ENCODE measurements at regions not wholly inside any gene's neighbourhood (a gene's known extent, or its start where the extent isn't known, plus 50 kb on each side); places are given as distances from the start of the nearest gene placed in this dataset.

DNA sequence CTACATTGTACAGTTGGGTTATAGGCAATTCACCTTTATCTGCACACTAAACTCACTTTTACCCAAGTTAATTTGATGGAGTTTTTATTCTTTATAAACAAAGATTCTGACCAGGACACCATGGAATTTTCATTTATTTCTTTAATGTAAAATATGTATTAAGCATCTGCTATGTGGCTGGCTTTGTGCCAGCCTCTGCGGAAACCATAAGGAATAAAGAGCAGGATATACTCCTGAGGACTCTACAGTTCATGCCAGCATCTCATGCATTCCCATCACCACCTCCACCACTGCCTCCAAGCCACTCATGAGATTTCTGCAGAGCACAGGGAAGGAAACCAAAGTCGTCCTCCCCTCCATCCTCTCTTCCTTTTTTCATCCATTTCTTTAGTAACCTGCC, 100.0 kb upstream of the DBX1 start (continued):
- TF ChIP-seq, protein P1, sequence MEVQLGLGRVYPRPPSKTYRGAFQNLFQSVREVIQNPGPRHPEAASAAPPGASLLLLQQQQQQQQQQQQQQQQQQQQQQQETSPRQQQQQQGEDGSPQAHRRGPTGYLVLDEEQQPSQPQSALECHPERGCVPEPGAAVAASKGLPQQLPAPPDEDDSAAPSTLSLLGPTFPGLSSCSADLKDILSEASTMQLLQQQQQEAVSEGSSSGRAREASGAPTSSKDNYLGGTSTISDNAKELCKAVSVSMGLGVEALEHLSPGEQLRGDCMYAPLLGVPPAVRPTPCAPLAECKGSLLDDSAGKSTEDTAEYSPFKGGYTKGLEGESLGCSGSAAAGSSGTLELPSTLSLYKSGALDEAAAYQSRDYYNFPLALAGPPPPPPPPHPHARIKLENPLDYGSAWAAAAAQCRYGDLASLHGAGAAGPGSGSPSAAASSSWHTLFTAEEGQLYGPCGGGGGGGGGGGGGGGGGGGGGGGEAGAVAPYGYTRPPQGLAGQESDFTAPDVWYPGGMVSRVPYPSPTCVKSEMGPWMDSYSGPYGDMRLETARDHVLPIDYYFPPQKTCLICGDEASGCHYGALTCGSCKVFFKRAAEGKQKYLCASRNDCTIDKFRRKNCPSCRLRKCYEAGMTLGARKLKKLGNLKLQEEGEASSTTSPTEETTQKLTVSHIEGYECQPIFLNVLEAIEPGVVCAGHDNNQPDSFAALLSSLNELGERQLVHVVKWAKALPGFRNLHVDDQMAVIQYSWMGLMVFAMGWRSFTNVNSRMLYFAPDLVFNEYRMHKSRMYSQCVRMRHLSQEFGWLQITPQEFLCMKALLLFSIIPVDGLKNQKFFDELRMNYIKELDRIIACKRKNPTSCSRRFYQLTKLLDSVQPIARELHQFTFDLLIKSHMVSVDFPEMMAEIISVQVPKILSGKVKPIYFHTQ (CRISPR knock-in tag; IDR thresholded peaks at IDR 0.05) = no peak
- no peak for TF ChIP-seq ZBTB21 (CRISPR knock-in tag; IDR thresholded peaks at IDR 0.05; ENCODE audit: borderline replicate concordance)

DNA sequence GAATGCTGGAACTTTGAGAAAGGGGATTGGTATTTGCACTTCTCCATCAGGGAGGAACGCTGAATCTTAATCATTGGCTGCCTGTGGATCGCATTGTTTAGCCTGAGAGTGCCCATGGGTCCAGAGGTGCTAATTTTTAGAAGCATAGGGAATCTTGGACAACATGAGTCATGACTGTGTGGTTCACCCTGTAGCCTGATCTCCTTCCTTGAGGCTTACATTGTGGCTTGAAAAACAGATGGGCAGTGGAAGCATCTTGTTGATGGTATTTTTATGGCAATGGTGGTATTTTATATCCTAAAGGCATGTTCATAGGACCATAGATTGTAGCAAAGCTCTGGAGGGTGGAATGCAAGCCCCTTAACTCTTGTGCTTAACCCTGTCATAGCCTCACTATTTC, 99.2 kb upstream of the DBX1 start:
- Mint-ChIP-seq H3K4me3 (no peak overlapping the region), H3K27ac (no peak overlapping the region), H3K27me3 (ENCODE audit: low read depth) (no peaks in the 10 kb centered on the region), H3K36me3 (no peaks in the 10 kb centered on the region), H3K4me1 (no peaks in the 10 kb centered on the region), H3K9me3 (no peaks in the 10 kb centered on the region)
- no peak for ATAC-seq
- POLR2A ChIA-PET = interaction anchor here (0.7 kb wide), 1 partner anchor 96 kb away, joined by 3 read pairs; no protein-coding TSS in a partner anchor
- no peak for DNase-seq (ENCODE audit: low spot score)
- CTCF ChIA-PET = no interaction called here
- TF ChIP-seq TCF7 (CRISPR knock-in tag; IDR thresholded peaks at IDR 0.05; ENCODE audit: low read depth) = no peak
- TF ChIP-seq, protein P2, sequence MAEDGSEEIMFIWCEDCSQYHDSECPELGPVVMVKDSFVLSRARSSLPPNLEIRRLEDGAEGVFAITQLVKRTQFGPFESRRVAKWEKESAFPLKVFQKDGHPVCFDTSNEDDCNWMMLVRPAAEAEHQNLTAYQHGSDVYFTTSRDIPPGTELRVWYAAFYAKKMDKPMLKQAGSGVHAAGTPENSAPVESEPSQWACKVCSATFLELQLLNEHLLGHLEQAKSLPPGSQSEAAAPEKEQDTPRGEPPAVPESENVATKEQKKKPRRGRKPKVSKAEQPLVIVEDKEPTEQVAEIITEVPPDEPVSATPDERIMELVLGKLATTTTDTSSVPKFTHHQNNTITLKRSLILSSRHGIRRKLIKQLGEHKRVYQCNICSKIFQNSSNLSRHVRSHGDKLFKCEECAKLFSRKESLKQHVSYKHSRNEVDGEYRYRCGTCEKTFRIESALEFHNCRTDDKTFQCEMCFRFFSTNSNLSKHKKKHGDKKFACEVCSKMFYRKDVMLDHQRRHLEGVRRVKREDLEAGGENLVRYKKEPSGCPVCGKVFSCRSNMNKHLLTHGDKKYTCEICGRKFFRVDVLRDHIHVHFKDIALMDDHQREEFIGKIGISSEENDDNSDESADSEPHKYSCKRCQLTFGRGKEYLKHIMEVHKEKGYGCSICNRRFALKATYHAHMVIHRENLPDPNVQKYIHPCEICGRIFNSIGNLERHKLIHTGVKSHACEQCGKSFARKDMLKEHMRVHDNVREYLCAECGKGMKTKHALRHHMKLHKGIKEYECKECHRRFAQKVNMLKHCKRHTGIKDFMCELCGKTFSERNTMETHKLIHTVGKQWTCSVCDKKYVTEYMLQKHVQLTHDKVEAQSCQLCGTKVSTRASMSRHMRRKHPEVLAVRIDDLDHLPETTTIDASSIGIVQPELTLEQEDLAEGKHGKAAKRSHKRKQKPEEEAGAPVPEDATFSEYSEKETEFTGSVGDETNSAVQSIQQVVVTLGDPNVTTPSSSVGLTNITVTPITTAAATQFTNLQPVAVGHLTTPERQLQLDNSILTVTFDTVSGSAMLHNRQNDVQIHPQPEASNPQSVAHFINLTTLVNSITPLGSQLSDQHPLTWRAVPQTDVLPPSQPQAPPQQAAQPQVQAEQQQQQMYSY (CRISPR knock-in tag; IDR thresholded peaks at IDR 0.05) = no peak
- no peak for TF ChIP-seq NFYB (CRISPR knock-in tag; conservative IDR thresholded peaks at IDR 0.05; ENCODE audit: low read depth)
- TF ChIP-seq ZNF317 (CRISPR knock-in tag; IDR thresholded peaks at IDR 0.05; ENCODE audit: borderline replicate concordance, low read depth) = no peak
- TF ChIP-seq NFE2L1 (CRISPR knock-in tag; IDR thresholded peaks at IDR 0.05) = no peak
- TF ChIP-seq, protein P3, sequence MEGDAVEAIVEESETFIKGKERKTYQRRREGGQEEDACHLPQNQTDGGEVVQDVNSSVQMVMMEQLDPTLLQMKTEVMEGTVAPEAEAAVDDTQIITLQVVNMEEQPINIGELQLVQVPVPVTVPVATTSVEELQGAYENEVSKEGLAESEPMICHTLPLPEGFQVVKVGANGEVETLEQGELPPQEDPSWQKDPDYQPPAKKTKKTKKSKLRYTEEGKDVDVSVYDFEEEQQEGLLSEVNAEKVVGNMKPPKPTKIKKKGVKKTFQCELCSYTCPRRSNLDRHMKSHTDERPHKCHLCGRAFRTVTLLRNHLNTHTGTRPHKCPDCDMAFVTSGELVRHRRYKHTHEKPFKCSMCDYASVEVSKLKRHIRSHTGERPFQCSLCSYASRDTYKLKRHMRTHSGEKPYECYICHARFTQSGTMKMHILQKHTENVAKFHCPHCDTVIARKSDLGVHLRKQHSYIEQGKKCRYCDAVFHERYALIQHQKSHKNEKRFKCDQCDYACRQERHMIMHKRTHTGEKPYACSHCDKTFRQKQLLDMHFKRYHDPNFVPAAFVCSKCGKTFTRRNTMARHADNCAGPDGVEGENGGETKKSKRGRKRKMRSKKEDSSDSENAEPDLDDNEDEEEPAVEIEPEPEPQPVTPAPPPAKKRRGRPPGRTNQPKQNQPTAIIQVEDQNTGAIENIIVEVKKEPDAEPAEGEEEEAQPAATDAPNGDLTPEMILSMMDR (IDR thresholded peaks at IDR 0.05) = no peak
- TF ChIP-seq, protein P4, sequence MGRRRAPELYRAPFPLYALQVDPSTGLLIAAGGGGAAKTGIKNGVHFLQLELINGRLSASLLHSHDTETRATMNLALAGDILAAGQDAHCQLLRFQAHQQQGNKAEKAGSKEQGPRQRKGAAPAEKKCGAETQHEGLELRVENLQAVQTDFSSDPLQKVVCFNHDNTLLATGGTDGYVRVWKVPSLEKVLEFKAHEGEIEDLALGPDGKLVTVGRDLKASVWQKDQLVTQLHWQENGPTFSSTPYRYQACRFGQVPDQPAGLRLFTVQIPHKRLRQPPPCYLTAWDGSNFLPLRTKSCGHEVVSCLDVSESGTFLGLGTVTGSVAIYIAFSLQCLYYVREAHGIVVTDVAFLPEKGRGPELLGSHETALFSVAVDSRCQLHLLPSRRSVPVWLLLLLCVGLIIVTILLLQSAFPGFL (CRISPR knock-in tag; IDR thresholded peaks at IDR 0.05; ENCODE audit: borderline replicate concordance) = no peak
- TF ChIP-seq, protein P5, sequence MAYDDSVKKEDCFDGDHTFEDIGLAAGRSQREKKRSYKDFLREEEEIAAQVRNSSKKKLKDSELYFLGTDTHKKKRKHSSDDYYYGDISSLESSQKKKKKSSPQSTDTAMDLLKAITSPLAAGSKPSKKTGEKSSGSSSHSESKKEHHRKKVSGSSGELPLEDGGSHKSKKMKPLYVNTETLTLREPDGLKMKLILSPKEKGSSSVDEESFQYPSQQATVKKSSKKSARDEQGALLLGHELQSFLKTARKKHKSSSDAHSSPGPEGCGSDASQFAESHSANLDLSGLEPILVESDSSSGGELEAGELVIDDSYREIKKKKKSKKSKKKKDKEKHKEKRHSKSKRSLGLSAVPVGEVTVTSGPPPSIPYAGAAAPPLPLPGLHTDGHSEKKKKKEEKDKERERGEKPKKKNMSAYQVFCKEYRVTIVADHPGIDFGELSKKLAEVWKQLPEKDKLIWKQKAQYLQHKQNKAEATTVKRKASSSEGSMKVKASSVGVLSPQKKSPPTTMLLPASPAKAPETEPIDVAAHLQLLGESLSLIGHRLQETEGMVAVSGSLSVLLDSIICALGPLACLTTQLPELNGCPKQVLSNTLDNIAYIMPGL (CRISPR knock-in tag; IDR thresholded peaks at IDR 0.05) = no peak
- TF ChIP-seq, protein P6, sequence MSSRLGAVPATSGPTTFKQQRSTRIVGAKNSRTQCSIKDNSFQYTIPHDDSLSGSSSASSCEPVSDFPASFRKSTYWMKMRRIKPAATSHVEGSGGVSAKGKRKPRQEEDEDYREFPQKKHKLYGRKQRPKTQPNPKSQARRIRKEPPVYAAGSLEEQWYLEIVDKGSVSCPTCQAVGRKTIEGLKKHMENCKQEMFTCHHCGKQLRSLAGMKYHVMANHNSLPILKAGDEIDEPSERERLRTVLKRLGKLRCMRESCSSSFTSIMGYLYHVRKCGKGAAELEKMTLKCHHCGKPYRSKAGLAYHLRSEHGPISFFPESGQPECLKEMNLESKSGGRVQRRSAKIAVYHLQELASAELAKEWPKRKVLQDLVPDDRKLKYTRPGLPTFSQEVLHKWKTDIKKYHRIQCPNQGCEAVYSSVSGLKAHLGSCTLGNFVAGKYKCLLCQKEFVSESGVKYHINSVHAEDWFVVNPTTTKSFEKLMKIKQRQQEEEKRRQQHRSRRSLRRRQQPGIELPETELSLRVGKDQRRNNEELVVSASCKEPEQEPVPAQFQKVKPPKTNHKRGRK (CRISPR knock-in tag; IDR thresholded peaks at IDR 0.05; ENCODE audit: borderline replicate concordance) = no peak
- no peak for TF ChIP-seq TEAD4 (CRISPR knock-in tag; IDR thresholded peaks at IDR 0.05)
- TF ChIP-seq, protein P7, sequence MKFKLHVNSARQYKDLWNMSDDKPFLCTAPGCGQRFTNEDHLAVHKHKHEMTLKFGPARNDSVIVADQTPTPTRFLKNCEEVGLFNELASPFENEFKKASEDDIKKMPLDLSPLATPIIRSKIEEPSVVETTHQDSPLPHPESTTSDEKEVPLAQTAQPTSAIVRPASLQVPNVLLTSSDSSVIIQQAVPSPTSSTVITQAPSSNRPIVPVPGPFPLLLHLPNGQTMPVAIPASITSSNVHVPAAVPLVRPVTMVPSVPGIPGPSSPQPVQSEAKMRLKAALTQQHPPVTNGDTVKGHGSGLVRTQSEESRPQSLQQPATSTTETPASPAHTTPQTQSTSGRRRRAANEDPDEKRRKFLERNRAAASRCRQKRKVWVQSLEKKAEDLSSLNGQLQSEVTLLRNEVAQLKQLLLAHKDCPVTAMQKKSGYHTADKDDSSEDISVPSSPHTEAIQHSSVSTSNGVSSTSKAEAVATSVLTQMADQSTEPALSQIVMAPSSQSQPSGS (CRISPR knock-in tag; IDR thresholded peaks at IDR 0.05; ENCODE audit: borderline replicate concordance, low read depth) = no peak
- TF ChIP-seq, protein P8, sequence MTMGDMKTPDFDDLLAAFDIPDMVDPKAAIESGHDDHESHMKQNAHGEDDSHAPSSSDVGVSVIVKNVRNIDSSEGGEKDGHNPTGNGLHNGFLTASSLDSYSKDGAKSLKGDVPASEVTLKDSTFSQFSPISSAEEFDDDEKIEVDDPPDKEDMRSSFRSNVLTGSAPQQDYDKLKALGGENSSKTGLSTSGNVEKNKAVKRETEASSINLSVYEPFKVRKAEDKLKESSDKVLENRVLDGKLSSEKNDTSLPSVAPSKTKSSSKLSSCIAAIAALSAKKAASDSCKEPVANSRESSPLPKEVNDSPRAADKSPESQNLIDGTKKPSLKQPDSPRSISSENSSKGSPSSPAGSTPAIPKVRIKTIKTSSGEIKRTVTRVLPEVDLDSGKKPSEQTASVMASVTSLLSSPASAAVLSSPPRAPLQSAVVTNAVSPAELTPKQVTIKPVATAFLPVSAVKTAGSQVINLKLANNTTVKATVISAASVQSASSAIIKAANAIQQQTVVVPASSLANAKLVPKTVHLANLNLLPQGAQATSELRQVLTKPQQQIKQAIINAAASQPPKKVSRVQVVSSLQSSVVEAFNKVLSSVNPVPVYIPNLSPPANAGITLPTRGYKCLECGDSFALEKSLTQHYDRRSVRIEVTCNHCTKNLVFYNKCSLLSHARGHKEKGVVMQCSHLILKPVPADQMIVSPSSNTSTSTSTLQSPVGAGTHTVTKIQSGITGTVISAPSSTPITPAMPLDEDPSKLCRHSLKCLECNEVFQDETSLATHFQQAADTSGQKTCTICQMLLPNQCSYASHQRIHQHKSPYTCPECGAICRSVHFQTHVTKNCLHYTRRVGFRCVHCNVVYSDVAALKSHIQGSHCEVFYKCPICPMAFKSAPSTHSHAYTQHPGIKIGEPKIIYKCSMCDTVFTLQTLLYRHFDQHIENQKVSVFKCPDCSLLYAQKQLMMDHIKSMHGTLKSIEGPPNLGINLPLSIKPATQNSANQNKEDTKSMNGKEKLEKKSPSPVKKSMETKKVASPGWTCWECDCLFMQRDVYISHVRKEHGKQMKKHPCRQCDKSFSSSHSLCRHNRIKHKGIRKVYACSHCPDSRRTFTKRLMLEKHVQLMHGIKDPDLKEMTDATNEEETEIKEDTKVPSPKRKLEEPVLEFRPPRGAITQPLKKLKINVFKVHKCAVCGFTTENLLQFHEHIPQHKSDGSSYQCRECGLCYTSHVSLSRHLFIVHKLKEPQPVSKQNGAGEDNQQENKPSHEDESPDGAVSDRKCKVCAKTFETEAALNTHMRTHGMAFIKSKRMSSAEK (CRISPR knock-in tag; IDR thresholded peaks at IDR 0.05; ENCODE audit: borderline replicate concordance) = no peak
- TF ChIP-seq, protein P9, sequence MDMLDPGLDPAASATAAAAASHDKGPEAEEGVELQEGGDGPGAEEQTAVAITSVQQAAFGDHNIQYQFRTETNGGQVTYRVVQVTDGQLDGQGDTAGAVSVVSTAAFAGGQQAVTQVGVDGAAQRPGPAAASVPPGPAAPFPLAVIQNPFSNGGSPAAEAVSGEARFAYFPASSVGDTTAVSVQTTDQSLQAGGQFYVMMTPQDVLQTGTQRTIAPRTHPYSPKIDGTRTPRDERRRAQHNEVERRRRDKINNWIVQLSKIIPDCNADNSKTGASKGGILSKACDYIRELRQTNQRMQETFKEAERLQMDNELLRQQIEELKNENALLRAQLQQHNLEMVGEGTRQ (CRISPR knock-in tag; IDR thresholded peaks at IDR 0.05) = no peak

Data from WTC11 (cell line).